ENCODE measurements at regions not wholly inside any gene's neighbourhood (a gene's known extent, or its start where the extent isn't known, plus 50 kb on each side); places are given as distances from the start of the nearest gene placed in this dataset.

DNA sequence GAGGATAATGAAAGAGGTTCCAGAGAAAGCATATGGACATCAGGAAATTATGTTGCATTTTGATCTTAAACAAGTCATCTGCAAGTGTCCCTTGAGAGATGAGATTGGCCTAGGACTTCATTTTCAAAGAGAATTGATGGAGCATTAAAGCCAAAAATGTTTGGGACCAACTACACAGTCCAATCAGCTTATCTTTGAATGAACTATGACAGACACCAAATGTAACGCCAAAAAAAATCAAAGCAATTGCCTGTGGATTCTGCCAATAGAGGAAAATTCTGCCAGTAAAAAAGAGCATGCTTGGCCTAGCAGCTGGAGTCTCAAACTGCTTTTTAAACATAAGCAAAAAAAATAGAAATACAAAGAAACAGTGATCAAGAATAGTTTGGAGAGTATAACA lies 594.5 kb upstream of the CHAC2 start:
- Histone ChIP-seq H3K9me3 (replicated peaks in 1 of 2; ENCODE audit: control insufficient read depth in 2 of 2, insufficient read depth in 1 of 2, low read depth in 1 of 2, low read length in 2 of 2) (no peaks in the 10 kb centered on the region), H3K9ac (ENCODE audit: low read depth, low read length, poor library complexity) (no peak overlapping the region), H2AK5ac (ENCODE audit: low read depth, low read length) (no peak overlapping the region), H3K4me1 (ENCODE audit: control insufficient read depth in 2 of 2, insufficient read depth in 1 of 2, low read depth in 1 of 2, low read length in 2 of 2) (no peaks in the 10 kb centered on the region), H4K91ac (ENCODE audit: low read depth, low read length, poor library complexity) (no peak overlapping the region), H3K4me3 (ENCODE audit: low read length in 2 of 2) (no peak overlapping the region), H3K18ac (ENCODE audit: low read length) (no peak overlapping the region), H2BK120ac (ENCODE audit: low read depth, low read length) (no peak overlapping the region), H3K4me2 (ENCODE audit: insufficient read depth, low read length, poor library complexity, severe bottlenecking) (no peak overlapping the region), H2BK12ac (ENCODE audit: low read length) (no peak overlapping the region), H3K27ac (replicated peaks; ENCODE audit: low read length) (no peak overlapping the region), H2BK15ac (ENCODE audit: low read length) (no peak overlapping the region), H2AFZ (ENCODE audit: low read length) (no peak overlapping the region), H3K23ac (ENCODE audit: low read depth, low read length, poor library complexity) (no peak overlapping the region), H3K4ac (ENCODE audit: low read length) (no peak overlapping the region), H3K27me3 (ENCODE audit: control insufficient read depth in 3 of 3, insufficient read depth in 3 of 3, low read depth in 1 of 3, low read length in 3 of 3) (no peaks in the 10 kb centered on the region), H3K79me1 (ENCODE audit: low read depth, low read length) (no peaks in the 10 kb centered on the region), H3K36me3 (replicated peaks in 1 of 2; ENCODE audit: control insufficient read depth in 2 of 2, insufficient read depth in 2 of 2, low read length in 2 of 2) (no peaks in the 10 kb centered on the region), H3K14ac (ENCODE audit: low read length) (no peak overlapping the region), H4K8ac (ENCODE audit: low read depth, low read length) (no peak overlapping the region), H2BK5ac (ENCODE audit: low read length) (no peak overlapping the region)
- no peak for DNase-seq (ENCODE audit: low spot score)
- WGBS, 2 donors (ENCODE audit: extremely low coverage in 2 of 2, insufficient read length in 2 of 2, insufficient replicate concordance in 1 of 2), result no CpG with 5 or more reads among the region's 1 CpG

- no peak overlapping the region for H3K27ac ChIP-seq (replicated peaks; ENCODE audit: low read length)
- WGBS, 2 donors (ENCODE audit: extremely low coverage in 2 of 2, insufficient read length in 2 of 2, insufficient replicate concordance in 1 of 2), result no CpG with 5 or more reads among the region's 2 CpGs
Measured at GRCh38 chr2:53170466-53170865, 597.1 kb upstream of the CHAC2 start.

DNA sequence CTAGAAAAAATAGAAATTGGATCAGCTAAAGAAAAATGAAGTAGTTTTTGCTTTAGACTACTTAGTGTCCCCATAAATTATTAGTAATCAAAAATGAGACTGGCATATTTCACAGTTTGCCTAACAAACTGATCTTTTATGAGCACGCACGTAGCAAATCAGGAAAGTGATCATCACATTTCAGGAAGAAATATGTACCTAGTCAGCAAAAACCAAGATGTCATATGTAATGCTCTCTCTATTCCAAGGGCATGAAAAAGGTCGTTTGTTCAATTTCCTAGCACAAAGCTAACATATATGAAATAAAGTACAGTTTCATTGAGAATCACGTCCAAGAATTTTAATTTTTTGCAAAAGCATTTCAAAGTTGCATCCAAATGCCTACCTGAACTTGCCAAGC lies 600.4 kb upstream of the CHAC2 start:
- Histone ChIP-seq H4K8ac (ENCODE audit: low read depth, low read length) (no peak overlapping the region), H3K79me1 (ENCODE audit: low read depth, low read length) (no peaks in the 10 kb centered on the region), H2BK12ac (ENCODE audit: low read length) (no peak overlapping the region), H3K4me1 (ENCODE audit: control insufficient read depth in 2 of 2, insufficient read depth in 1 of 2, low read depth in 1 of 2, low read length in 2 of 2) (no peaks in the 10 kb centered on the region), H2AFZ (ENCODE audit: low read length) (no peak overlapping the region), H3K27ac (replicated peaks; ENCODE audit: low read length) (no peak overlapping the region), H3K23ac (ENCODE audit: low read depth, low read length, poor library complexity) (no peak overlapping the region), H3K36me3 (replicated peaks in 1 of 2; ENCODE audit: control insufficient read depth in 2 of 2, insufficient read depth in 2 of 2, low read length in 2 of 2) (no peaks in the 10 kb centered on the region), H3K27me3 (ENCODE audit: control insufficient read depth in 3 of 3, insufficient read depth in 3 of 3, low read depth in 1 of 3, low read length in 3 of 3) (no peaks in the 10 kb centered on the region), H3K4ac (ENCODE audit: low read length) (no peak overlapping the region), H3K4me2 (ENCODE audit: insufficient read depth, low read length, poor library complexity, severe bottlenecking) (no peak overlapping the region), H2BK120ac (ENCODE audit: low read depth, low read length) (no peak overlapping the region), H3K14ac (ENCODE audit: low read length) (no peak overlapping the region), H3K9ac (ENCODE audit: low read depth, low read length, poor library complexity) (no peak overlapping the region), H2AK5ac (ENCODE audit: low read depth, low read length) (no peak overlapping the region), H3K18ac (ENCODE audit: low read length) (no peak overlapping the region), H2BK15ac (ENCODE audit: low read length) (no peak overlapping the region), H4K91ac (ENCODE audit: low read depth, low read length, poor library complexity) (no peak overlapping the region), H3K9me3 (replicated peaks in 1 of 2; ENCODE audit: control insufficient read depth in 2 of 2, insufficient read depth in 1 of 2, low read depth in 1 of 2, low read length in 2 of 2) (no peaks in the 10 kb centered on the region), H2BK5ac (ENCODE audit: low read length) (no peak overlapping the region), H3K4me3 (ENCODE audit: low read length in 2 of 2) (no peak overlapping the region)
- WGBS, 2 donors (ENCODE audit: extremely low coverage in 2 of 2, insufficient read length in 2 of 2, insufficient replicate concordance in 1 of 2), result no CpG with 5 or more reads among the region's 4 CpGs
- DNase-seq (ENCODE audit: low spot score), result no peak

More at GRCh38 chr2:53170466-53170865, 597.1 kb upstream of the CHAC2 start:
- no peak overlapping the region for H4K91ac ChIP-seq (ENCODE audit: low read depth, low read length, poor library complexity)
- DNase-seq (ENCODE audit: low spot score), result no peak
- no peak overlapping the region for H2AK5ac ChIP-seq (ENCODE audit: low read depth, low read length)
- H3K36me3 ChIP-seq (replicated peaks in 1 of 2; ENCODE audit: control insufficient read depth in 2 of 2, insufficient read depth in 2 of 2, low read length in 2 of 2), result no peaks in the 10 kb centered on the region
- no peak overlapping the region for H2BK5ac ChIP-seq (ENCODE audit: low read length)
- H3K9me3 ChIP-seq (replicated peaks in 1 of 2; ENCODE audit: control insufficient read depth in 2 of 2, insufficient read depth in 1 of 2, low read depth in 1 of 2, low read length in 2 of 2), result no peaks in the 10 kb centered on the region
- no peak overlapping the region for H3K9ac ChIP-seq (ENCODE audit: low read depth, low read length, poor library complexity)
- no peaks in the 10 kb centered on the region for H3K27me3 ChIP-seq (ENCODE audit: control insufficient read depth in 3 of 3, insufficient read depth in 3 of 3, low read depth in 1 of 3, low read length in 3 of 3)
- H3K4me2 ChIP-seq (ENCODE audit: insufficient read depth, low read length, poor library complexity, severe bottlenecking), result no peak overlapping the region
- H3K18ac ChIP-seq (ENCODE audit: low read length), result no peak overlapping the region
- no peak overlapping the region for H2BK12ac ChIP-seq (ENCODE audit: low read length)
- H4K8ac ChIP-seq (ENCODE audit: low read depth, low read length), result no peak overlapping the region
- H2BK15ac ChIP-seq (ENCODE audit: low read length), result no peak overlapping the region
- no peak overlapping the region for H2BK120ac ChIP-seq (ENCODE audit: low read depth, low read length)
- H3K23ac ChIP-seq (ENCODE audit: low read depth, low read length, poor library complexity), result no peak overlapping the region
- H3K4ac ChIP-seq (ENCODE audit: low read length), result no peak overlapping the region
- H2AFZ ChIP-seq (ENCODE audit: low read length), result no peak overlapping the region
- H3K4me3 ChIP-seq (ENCODE audit: low read length in 2 of 2), result no peak overlapping the region
- H3K14ac ChIP-seq (ENCODE audit: low read length), result no peak overlapping the region
- no peaks in the 10 kb centered on the region for H3K4me1 ChIP-seq (ENCODE audit: control insufficient read depth in 2 of 2, insufficient read depth in 1 of 2, low read depth in 1 of 2, low read length in 2 of 2)
- no peaks in the 10 kb centered on the region for H3K79me1 ChIP-seq (ENCODE audit: low read depth, low read length)

DNA sequence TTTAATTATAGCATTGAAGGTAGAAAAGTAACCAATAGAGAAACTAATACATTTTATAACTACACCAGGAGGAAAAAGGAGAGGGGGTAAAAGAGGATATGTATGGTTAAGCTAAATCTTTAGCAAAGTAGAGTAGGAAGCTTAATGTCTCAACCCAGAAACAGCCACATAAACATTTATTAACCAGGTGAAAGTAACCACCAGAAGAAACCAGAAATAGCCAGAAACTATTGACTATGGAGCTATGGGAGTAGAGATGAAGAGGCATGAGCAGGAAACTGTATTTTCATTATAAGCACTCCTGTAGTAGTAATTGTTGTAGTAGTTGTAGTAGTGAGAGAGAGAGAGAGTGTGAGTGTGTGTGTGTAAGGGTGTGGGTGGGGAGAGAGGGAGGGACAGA lies 617.5 kb upstream of the CHAC2 start:
- Histone ChIP-seq H3K14ac (ENCODE audit: low read length) (no peak overlapping the region), H2BK120ac (ENCODE audit: low read depth, low read length) (no peak overlapping the region), H3K4me1 (ENCODE audit: control insufficient read depth in 2 of 2, insufficient read depth in 1 of 2, low read depth in 1 of 2, low read length in 2 of 2) (no peaks in the 10 kb centered on the region), H4K8ac (ENCODE audit: low read depth, low read length) (no peak overlapping the region), H3K27ac (replicated peaks; ENCODE audit: low read length) (no peak overlapping the region), H3K23ac (ENCODE audit: low read depth, low read length, poor library complexity) (no peak overlapping the region), H3K27me3 (ENCODE audit: control insufficient read depth in 3 of 3, insufficient read depth in 3 of 3, low read depth in 1 of 3, low read length in 3 of 3) (no peaks in the 10 kb centered on the region), H4K91ac (ENCODE audit: low read depth, low read length, poor library complexity) (no peak overlapping the region), H3K9ac (ENCODE audit: low read depth, low read length, poor library complexity) (no peak overlapping the region), H3K4me2 (ENCODE audit: insufficient read depth, low read length, poor library complexity, severe bottlenecking) (no peak overlapping the region), H3K9me3 (replicated peaks in 1 of 2; ENCODE audit: control insufficient read depth in 2 of 2, insufficient read depth in 1 of 2, low read depth in 1 of 2, low read length in 2 of 2) (no peaks in the 10 kb centered on the region), H2AK5ac (ENCODE audit: low read depth, low read length) (no peak overlapping the region), H2BK12ac (ENCODE audit: low read length) (no peak overlapping the region), H3K79me1 (ENCODE audit: low read depth, low read length) (no peaks in the 10 kb centered on the region), H2AFZ (ENCODE audit: low read length) (no peak overlapping the region), H3K18ac (ENCODE audit: low read length) (no peak overlapping the region), H3K4me3 (ENCODE audit: low read length in 2 of 2) (no peak overlapping the region), H3K36me3 (replicated peaks in 1 of 2; ENCODE audit: control insufficient read depth in 2 of 2, insufficient read depth in 2 of 2, low read length in 2 of 2) (no peaks in the 10 kb centered on the region), H2BK5ac (ENCODE audit: low read length) (no peak overlapping the region), H2BK15ac (ENCODE audit: low read length) (no peak overlapping the region), H3K4ac (ENCODE audit: low read length) (no peak overlapping the region)
- no peak for DNase-seq (ENCODE audit: low spot score)

Data from neuronal stem cell (in vitro differentiated cells).